GM19328 (cell line): ENCODE measurements at regions not wholly inside any gene's neighbourhood (a gene's known extent, or its start where the extent isn't known, plus 50 kb on each side); places are given as distances from the start of the nearest gene placed in this dataset.

ENCODE experiments used
- ATAC-seq: cut with Tn5 transposase; IDR thresholded peaks from one replicate; pipeline ENCODE4 v1.9.1; 2021; ENCODE audit warnings: mild to moderate bottlenecking, moderate library complexity; ENCODE audit not compliant: unreplicated experiment

DNA sequence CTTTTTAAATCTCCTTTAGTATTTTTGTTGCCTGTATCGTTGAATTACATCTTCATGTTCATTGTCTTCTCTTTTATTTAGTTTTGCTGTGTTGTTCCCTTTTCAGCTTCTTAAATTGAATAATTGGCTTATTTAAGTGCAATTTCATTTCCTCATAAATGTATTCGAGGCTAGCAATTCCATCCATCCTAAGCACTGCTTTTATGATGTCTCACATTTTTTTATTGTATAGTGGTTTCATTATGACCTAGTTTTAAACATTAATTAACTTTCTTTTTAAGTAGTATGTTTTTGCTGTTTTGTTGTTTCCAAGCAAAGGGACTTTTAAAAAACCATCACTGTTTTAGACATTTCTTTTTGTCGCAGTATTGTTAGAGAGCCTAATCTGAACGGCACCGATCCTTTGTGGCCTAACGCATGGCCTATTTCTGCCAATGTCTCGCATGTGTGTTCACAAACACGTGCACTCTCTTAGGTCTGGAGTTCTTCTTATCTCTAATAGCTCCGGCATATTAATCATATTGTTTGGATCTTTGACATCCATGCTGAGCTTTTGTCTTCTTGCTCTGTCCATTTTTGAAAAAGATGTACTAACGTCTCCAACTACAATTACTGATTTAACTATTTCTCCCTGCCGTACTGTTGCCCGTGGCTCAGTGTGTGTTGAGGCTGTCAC, 59.6 kb upstream of the ZNF516 start:
- ATAC-seq: no peak

DNA sequence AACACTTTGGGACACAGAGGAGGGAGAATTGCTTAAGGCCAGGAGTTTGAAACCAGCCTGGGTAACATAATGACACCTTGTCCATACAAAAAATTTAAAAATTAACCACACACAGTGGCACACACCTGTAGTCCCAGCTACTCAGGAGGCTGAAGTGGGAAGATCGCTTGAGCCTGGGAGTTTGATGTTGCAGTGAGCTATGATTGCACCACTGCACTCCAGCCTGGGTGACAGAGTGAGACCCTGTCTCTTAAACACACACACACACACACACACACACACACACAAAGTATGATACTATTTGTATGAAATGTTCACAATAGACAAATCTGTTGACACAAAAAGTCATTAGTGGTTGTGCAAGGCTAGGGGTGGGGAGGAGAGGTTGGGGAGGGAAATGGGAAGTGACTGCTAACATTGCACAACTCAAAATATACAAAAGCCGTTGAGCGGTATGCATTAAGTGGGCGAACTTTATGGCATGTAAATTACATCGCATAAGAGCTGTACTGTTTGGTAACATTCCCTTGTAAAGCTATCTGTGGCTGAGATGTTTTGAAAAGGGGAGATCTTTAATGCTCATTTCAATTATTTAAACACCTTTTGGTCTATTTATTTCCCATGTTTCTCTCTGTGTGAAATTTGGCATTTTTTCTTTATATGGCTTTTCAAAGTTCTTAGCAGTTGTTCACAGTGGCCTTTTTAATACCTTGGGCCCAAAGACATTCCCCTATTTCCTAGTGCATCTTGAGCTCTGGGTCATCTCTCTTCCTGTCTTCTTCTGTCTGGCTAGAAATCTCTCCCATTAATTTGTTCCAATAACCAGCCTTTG, 58.9 kb upstream of the ZNF516 start:
- ATAC-seq: no peak

DNA sequence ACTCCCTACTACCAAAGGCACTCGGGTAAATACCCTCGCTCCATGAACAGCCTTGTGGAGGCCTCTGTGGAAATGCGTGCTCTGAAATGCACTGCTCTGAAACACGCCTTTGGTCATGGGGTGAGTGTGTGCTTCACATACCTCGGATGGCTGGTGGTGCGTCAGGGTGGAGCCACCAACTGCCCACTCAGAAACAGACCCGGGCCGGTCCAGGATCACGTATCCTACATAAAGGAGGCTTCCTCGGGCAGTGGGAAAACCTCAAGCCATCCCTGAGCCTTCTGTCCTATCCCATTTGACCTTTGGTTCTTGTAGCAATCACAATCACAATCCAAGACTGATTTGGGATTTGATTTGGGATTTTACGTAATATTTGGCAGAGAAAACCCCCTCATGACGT, 53.5 kb upstream of the ZNF516 start:
- no peak for ATAC-seq

DNA sequence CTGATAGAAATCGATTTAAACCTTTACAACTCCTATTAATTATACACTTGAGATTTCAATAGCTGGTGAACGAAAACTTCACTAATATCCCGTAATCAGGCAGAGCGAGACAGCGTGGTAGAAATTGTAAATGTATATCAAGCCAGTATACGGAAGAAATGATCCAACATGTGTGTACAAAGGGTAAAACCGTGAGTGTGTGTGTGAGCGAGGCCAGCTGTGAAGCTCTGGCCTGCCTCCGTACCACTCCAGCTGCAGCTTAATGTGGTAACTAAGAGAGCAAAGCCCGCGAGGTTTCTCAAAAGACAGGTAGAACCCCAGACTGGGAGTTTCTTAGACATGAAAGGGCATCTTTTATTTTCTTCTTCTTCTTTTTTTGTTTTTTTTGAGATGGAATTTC, 52.3 kb upstream of the ZNF516 start:
- ATAC-seq: no peak

DNA sequence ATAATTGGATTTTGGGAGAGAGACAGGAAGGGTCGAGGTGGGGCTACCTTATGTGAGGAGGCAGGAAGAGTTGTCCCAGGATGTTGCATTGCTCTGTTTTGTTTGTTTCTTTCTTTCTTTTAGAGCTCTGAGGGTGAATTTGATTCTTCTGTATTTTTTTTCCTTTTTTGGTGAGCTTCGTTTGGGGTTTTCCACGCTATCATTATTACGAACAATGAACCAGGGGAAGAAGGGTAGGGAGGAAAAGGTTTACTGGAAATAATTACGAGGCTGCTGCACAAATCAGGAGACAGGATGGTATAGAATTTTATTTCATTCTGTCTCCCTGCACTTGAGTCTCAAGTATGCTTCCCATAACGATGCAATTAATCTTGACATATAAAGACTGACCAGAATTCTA, 51.4 kb upstream of the ZNF516 start:
- no peak for ATAC-seq

DNA sequence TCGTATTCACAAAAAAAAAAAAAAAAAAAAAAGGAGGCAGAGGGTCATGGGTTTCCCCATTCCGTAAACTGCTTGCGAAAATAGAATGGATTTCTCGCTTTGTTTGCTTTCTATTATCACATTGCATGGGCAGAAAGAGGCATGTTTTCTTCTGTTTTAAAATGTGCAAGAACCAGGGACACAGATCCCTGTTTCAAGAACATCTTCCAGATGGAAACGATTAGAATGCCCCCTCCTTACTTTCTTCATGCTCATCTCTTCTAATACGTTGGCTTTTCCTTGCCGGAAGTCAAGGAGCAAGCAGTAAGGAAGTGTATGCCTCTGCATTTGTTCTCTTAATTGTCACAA, 51.0 kb upstream of the ZNF516 start:
- ATAC-seq: no peak

DNA sequence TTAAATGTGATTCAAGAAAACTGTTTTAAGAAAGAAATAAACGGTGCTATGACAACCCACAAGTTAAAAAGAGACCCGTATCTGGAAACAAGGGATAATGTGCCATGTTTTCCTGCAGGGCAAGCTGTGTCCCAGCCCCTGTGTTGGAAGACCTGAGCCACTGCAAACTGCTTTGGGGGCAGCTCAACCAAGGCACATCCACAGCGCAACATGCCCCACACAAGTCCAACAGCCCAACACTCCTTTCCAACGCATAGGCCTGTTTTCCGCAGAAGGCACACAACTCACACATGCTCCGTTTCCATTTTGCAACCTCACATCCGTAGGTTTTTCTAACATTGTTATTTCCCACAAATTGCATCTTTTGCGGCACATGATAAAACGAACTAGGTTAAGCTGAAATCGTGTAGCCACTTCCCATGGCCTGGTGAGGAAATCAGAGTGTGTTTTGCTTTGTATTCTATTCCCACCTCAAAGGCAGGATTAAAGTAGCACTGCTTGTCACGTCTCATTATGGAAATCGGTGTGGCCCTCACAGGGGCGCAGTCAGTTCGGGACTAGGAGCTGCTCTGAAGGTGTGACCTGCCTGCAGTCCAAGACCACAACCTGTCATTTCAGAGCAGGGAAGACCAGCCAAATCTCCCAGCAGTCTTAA, 50.5 kb upstream of the ZNF516 start:
- no peak for ATAC-seq

DNA sequence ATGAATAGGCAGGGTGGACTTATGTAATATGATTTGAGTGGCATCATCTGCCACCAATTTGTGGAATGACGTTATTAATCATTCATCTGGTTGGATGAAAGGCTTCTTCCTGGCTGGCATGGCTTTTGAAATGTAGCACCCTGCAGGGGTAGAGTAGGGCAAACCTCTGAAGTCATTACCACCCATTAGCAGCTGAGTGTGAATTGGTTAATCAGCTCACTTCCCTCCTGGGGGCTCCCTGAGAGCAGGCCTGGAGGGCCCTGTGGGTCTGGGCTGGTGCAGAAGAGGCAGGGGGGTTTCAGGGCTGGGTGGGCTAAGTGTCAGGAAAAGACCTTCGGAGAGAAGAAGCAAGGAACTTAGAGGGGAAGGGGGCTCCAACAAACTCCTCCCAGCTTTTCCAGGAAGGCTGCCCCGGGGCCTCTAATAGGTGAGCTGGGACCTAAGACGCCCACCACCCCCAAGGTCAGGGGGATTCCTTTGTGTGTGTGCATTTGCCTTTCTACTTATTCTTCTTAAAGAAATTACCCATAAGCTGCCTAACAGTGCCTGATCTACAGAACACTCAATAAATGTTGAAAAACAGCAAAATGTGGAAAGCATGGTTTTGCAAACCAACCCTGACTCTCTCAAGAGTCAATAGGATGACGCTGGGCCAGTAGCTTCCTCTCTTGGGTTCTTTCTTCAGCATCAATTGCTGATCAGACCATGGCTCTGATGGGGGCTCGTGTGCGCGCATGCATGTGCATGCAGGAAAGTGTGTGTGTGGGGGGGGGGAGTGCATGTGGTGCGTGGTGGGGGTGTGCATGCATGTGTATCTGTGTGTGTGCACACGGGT, 49.7 kb upstream of the ZNF516 start:
- no peak for ATAC-seq
